K562 (cell line): ENCODE measurements at regions not wholly inside any gene's neighbourhood (a gene's known extent, or its start where the extent isn't known, plus 50 kb on each side); places are given as distances from the start of the nearest gene placed in this dataset.

ENCODE experiments used
- ATAC-seq: fragments of 200-7000 bp; cut with Tn5 transposase; 3 replicates; pipeline ENCODE4 v1.9.1; 2020; ENCODE audit warnings: moderate library complexity
- BruUV-seq: library from RNA; stranded (reverse); fragments of 400-500 nt; replicated peaks from 2 replicates; lab custom pipeline; 2021; lab: Mats Ljungman, UMichigan
- CTCF ChIA-PET: fragments of 300-600 bp; formaldehyde crosslinking; extraction: SDS; loops from one replicate; lab custom pipeline; 2021; ENCODE audit warnings: low intra/inter-chr PET ratio; lab: Yijun Ruan, JAX
- POLR2A ChIA-PET: fragments of 300-600, 350-650 bp; sonication (Branson Sonifier 250); formaldehyde crosslinking; extraction: SDS; loops from one replicate; lab custom pipeline; 2021; ENCODE audit warnings: antibody characterized with exemption, inconsistent platforms; lab: Yijun Ruan, JAX
- DNase-seq, 4 experiments: peaks; one replicate each; pipeline versions ENCODE4 v3.0.0 to v3.0.0-alpha.2; 2011 to 2018; ENCODE audit warnings: low spot score in 3 of 4, mixed read lengths in 3 of 4; ENCODE audit errors: extremely low read depth in 1 of 4
- FAIRE-seq: peaks from 2 replicates; lab custom pipeline; 2011; peaks lifted over from hg19 to GRCh38; lab: Jason Lieb, UNC
- H2AFZ ChIP-seq: 2 replicates; pipeline ENCODE4 v1.6.0; 2011; ENCODE audit warnings: low read depth, low read length, control low read depth, inconsistent platforms
- H3K27ac ChIP-seq: fragments of 200-600 bp; 3 replicates; pipeline ENCODE4 v1.8.0; 2011; ENCODE audit warnings: low read depth, mild to moderate bottlenecking, control low read depth, inconsistent platforms, low read length, moderate library complexity, mixed read lengths; ENCODE audit errors: extremely low read depth
- H3K27me3 ChIP-seq, 2 experiments: fragments of 300-600 bp in 1 of 2; 2 replicates in 1 of 2; 3 replicates in 1 of 2; pipeline versions ENCODE4 v1.6.0 to v1.8.0; 2011; ENCODE audit warnings: inconsistent platforms in 2 of 2, low read length in 2 of 2, mild to moderate bottlenecking in 1 of 2, mixed read lengths in 1 of 2, moderate library complexity in 1 of 2; ENCODE audit not compliant: control insufficient read depth in 2 of 2, insufficient read depth in 2 of 2
- H3K36me3 ChIP-seq: fragments of 300-600 bp; 3 replicates; pipeline ENCODE4 v1.8.0; 2011; ENCODE audit warnings: mild to moderate bottlenecking, low read length, inconsistent platforms; ENCODE audit not compliant: control insufficient read depth, insufficient read depth
- H3K4me1 ChIP-seq, 2 experiments: fragments of 200-600 bp in 1 of 2; replicated peaks in 1 of 2; 2 replicates in 1 of 2; 3 replicates in 1 of 2; pipeline versions ENCODE4 v1.5.1 to v1.8.0; 2011; ENCODE audit warnings: inconsistent platforms in 2 of 2, low read length in 2 of 2, mild to moderate bottlenecking in 1 of 2, mixed read lengths in 1 of 2, moderate library complexity in 1 of 2; ENCODE audit not compliant: control insufficient read depth in 2 of 2, insufficient read depth in 2 of 2
- H3K4me2 ChIP-seq: 2 replicates; pipeline ENCODE4 v1.6.1; 2011; ENCODE audit warnings: low read length, control low read depth, inconsistent platforms, mixed read lengths; ENCODE audit not compliant: insufficient read depth
- H3K4me3 ChIP-seq: fragments of 200-600 bp; sonication (generic), shearing (Covaris generic); 2 replicates; pipeline ENCODE4 v1.5.1; 2016; ENCODE audit warnings: control low read depth, inconsistent platforms
- H3K79me2 ChIP-seq: fragments of 200-600 bp; 3 replicates; pipeline ENCODE4 v1.8.0; 2011; ENCODE audit warnings: low read length, inconsistent platforms; ENCODE audit not compliant: control insufficient read depth, insufficient read depth
- H3K9ac ChIP-seq, 2 experiments: 2 replicates each; pipeline versions ENCODE4 v1.6.0 to v1.6.1; 2011; ENCODE audit warnings: low read depth in 2 of 2, low read length in 2 of 2, control low read depth in 1 of 2, inconsistent platforms in 1 of 2, mild to moderate bottlenecking in 1 of 2, mixed read lengths in 1 of 2; ENCODE audit not compliant: insufficient read depth in 1 of 2
- H3K9me1 ChIP-seq: one replicate; pipeline ENCODE4 v1.6.0; 2011; ENCODE audit warnings: inconsistent platforms, mild to moderate bottlenecking, low read length, moderate library complexity; ENCODE audit not compliant: control insufficient read depth, insufficient read depth
- H3K9me3 ChIP-seq: replicated peaks from 2 replicates; pipeline ENCODE4 v1.5.1; 2011; ENCODE audit warnings: low read depth, low read length, inconsistent platforms; ENCODE audit not compliant: control insufficient read depth, insufficient read depth
- H4K20me1 ChIP-seq: replicated peaks from 2 replicates; pipeline ENCODE4 v1.6.1; 2011; ENCODE audit warnings: low read length, inconsistent platforms, mixed read lengths; ENCODE audit not compliant: control insufficient read depth, insufficient read depth
- CBFA2T3 ChIP-seq: fragments of 450-650 bp; IDR thresholded peaks from 2 replicates; pipeline ENCODE4 v1.6.1; 2017
- HDAC3 ChIP-seq: fragments of 450-650 bp; IDR thresholded peaks from 2 replicates; pipeline ENCODE4 v1.6.1; 2018; ENCODE audit warnings: borderline replicate concordance, mild to moderate bottlenecking, moderate library complexity; ENCODE audit not compliant: partially characterized antibody
- HNRNPL ChIP-seq: fragments of 200-400 bp; formaldehyde crosslinking; IDR thresholded peaks from 2 replicates; pipeline ENCODE4 v1.6.1; 2017; ENCODE audit warnings: low read depth, mild to moderate bottlenecking, low read length
- HNRNPUL1 ChIP-seq: fragments of 200-400 bp; formaldehyde crosslinking; IDR thresholded peaks from 2 replicates; pipeline ENCODE4 v1.6.1; 2017; ENCODE audit warnings: low read length
- ID3 ChIP-seq, 2 experiments: fragments of 250-450 bp in 1 of 2; fragments of 450-650 bp in 1 of 2; sonication (Bioruptor Pico) in 1 of 2; IDR thresholded peaks; 2 replicates each; pipeline versions ENCODE4 v1.6.1 to v1.8.0; 2016 to 2021; ENCODE audit warnings: mild to moderate bottlenecking in 2 of 2, moderate library complexity in 2 of 2, missing compliant biosample characterization in 1 of 2, missing genetic modification characterization in 1 of 2
- LARP7 ChIP-seq: fragments of 450-650 bp; IDR thresholded peaks from 2 replicates; pipeline ENCODE4 v1.6.1; 2016
- MCM5 ChIP-seq: fragments of 450-650 bp; IDR thresholded peaks from 2 replicates; pipeline ENCODE4 v1.6.1; 2016; ENCODE audit warnings: low read depth
- MYBL2 ChIP-seq, 2 experiments: fragments of 450-650 bp in 1 of 2; sonication (generic) in 1 of 2; formaldehyde crosslinking in 1 of 2; IDR thresholded peaks; 2 replicates each; pipeline versions ENCODE4 v1.6.1 to v1.8.1; 2017 to 2022; ENCODE audit warnings: borderline replicate concordance in 1 of 2, inconsistent platforms in 1 of 2, low read depth in 1 of 2, mild to moderate bottlenecking in 1 of 2, missing genetic modification reagents in 1 of 2, moderate library complexity in 1 of 2
- NCOA2 ChIP-seq, 2 experiments: fragments of 450-650 bp; IDR thresholded peaks; 2 replicates each; pipeline ENCODE4 v1.6.1; 2018; ENCODE audit warnings: mild to moderate bottlenecking in 2 of 2, moderate library complexity in 1 of 2; ENCODE audit not compliant: partially characterized antibody in 2 of 2
- NKRF ChIP-seq: fragments of 450-650 bp; IDR thresholded peaks from 2 replicates; pipeline ENCODE4 v1.6.1; 2016; ENCODE audit warnings: borderline replicate concordance
- PATZ1 ChIP-seq: fragments of 250-450 bp; sonication (Bioruptor Pico); IDR thresholded peaks from 2 replicates; pipeline ENCODE4 v1.5.0; 2020; ENCODE audit warnings: mild to moderate bottlenecking, borderline replicate concordance
- PML ChIP-seq: IDR thresholded peaks from 2 replicates; pipeline ENCODE4 v1.6.1; 2012; ENCODE audit warnings: low read length, inconsistent platforms
- SAP30 ChIP-seq: fragments of 200-600 bp; sonication (generic); IDR thresholded peaks from 2 replicates; pipeline ENCODE4 v1.6.1; 2012; ENCODE audit warnings: borderline replicate concordance, low read depth, mild to moderate bottlenecking, moderate library complexity, low read length, control low read depth, inconsistent platforms; ENCODE audit not compliant: insufficient read depth, poor library complexity, severe bottlenecking
- ZNF12 ChIP-seq: sonication (generic); formaldehyde crosslinking; IDR thresholded peaks from 2 replicates; pipeline ENCODE4 v1.4.0; 2020; ENCODE audit warnings: mild to moderate bottlenecking, missing genetic modification reagents
- ZNF175 ChIP-seq: fragments of 200-800 bp; sonication (Bioruptor generic); IDR thresholded peaks from 2 replicates; pipeline ENCODE4 v1.6.1; 2016; ENCODE audit warnings: low read depth, mild to moderate bottlenecking, missing genetic modification characterization, missing compliant biosample characterization
- WGBS: fragments of 100-300 bp; shearing (Covaris generic); methylation state at CpG from one replicate; pipeline ENCODE4 v1.1.6; 2016; ENCODE audit warnings: low coverage, mixed read lengths; ENCODE audit not compliant: insufficient coverage; ENCODE audit errors: missing lambda C conversion rate; 5-methylcytosine and 5-hydroxymethylcytosine counted together
- in situ Hi-C: fragments of 300-500 bp; cut with MboI; formaldehyde crosslinking; loops from 4 replicates; pipeline ENCODE4 v1.15.0; 2018; ENCODE audit warnings: inconsistent platforms, mixed read lengths
- intact Hi-C: fragments of 100-400 bp; cut with micrococcal nuclease; formaldehyde crosslinking; loops from 2 replicates; pipeline ENCODE4 v1.14.2; 2022

- TF ChIP-seq ID3 (CRISPR knock-in tag; IDR thresholded peaks at IDR 0.05) (no peak), ID3 (tag; IDR thresholded peaks at IDR 0.05) (no peak)
Observed at GRCh38 chr14:40139657-40140056, 707.4 kb upstream of the FBXO33 start (continued).

GRCh38 chr14:40133463-40133862, 701.2 kb upstream of the FBXO33 start:
- no peaks in the 10 kb centered on the region for H3K27me3 ChIP-seq
- no peaks in the 10 kb centered on the region for H3K36me3 ChIP-seq
- CTCF ChIA-PET: no interaction called here
- H3K79me2 ChIP-seq: no peaks in the 10 kb centered on the region
- FAIRE-seq: no peak
- H4K20me1 ChIP-seq: no peaks in the 10 kb centered on the region
- no peak overlapping the region for H3K4me3 ChIP-seq
- no peaks in the 10 kb centered on the region for H3K9me3 ChIP-seq
- H3K4me2 ChIP-seq: no peak overlapping the region
- TF ChIP-seq NKRF (no peak), NCOA2 (IDR thresholded peaks at IDR 0.05; ENCODE audit: partially characterized antibody in 2 of 2) (no peak), CBFA2T3 (no peak), PML (no peak), SAP30 (no peak), LARP7 (no peak), ZNF12 (no peak), MCM5 (no peak), MYBL2 (IDR thresholded peaks at IDR 0.05; ENCODE audit: low read depth) (no peak), MYBL2 (CRISPR knock-in tag; IDR thresholded peaks at IDR 0.05; ENCODE audit: borderline replicate concordance) (no peak), PATZ1 (no peak), HNRNPL (no peak), ZNF175 (no peak), HDAC3 (no peak), HNRNPUL1 (no peak)
- no peak for ATAC-seq
- intact Hi-C loops: no loop called here
- H3K4me1 ChIP-seq: no peaks in the 10 kb centered on the region
- DNase-seq: no peak
- no TSS peak for BruUV-seq
- no peaks in the 10 kb centered on the region for H3K9me1 ChIP-seq
- H3K9ac ChIP-seq: no peak overlapping the region
- 0% methylated on average over 2 of the region's 2 CpGs for WGBS
- no peak overlapping the region for H2AFZ ChIP-seq
- H3K27ac ChIP-seq: no peak overlapping the region
- in situ Hi-C loops: no loop called here
- POLR2A ChIA-PET: no interaction called here
